Neural cell (in vitro differentiated cells): ENCODE measurements at regions not wholly inside any gene's neighbourhood (a gene's known extent, or its start where the extent isn't known, plus 50 kb on each side); places are given as distances from the start of the nearest gene placed in this dataset.

Experiments used
- H2AFZ ChIP-seq: fragments of 200-600, 300-800 bp; sonication (generic), shearing (Covaris generic); 2 replicates; pipeline ENCODE4 v1.6.0; 2014; ENCODE audit warnings: low read depth, mild to moderate bottlenecking, antibody characterized with exemption, low read length, moderate library complexity
- H3F3A ChIP-seq: fragments of 200-600 bp; shearing (Covaris generic); 2 replicates; pipeline ENCODE4 v1.6.1; 2016; ENCODE audit warnings: mild to moderate bottlenecking, moderate library complexity, mixed read lengths, antibody characterized with exemption, low read length; ENCODE audit not compliant: insufficient read depth, poor library complexity, severe bottlenecking
- H3K27ac ChIP-seq: fragments of 200-600, 300-800 bp; sonication (generic), shearing (Covaris generic); 2 replicates; pipeline ENCODE4 v1.5.1; 2014; ENCODE audit warnings: mild to moderate bottlenecking, low read length, moderate library complexity
- H3K27me3 ChIP-seq: fragments of 300-800, 200-600 bp; sonication (generic), shearing (Covaris generic); 2 replicates; pipeline ENCODE4 v1.6.0; 2014; ENCODE audit warnings: mild to moderate bottlenecking, low read depth, low read length, moderate library complexity; ENCODE audit not compliant: insufficient read depth
- H3K36me3 ChIP-seq: fragments of 300-800, 200-600 bp; sonication (generic), shearing (Covaris generic); 2 replicates; pipeline ENCODE4 v1.5.1; 2014; ENCODE audit warnings: mild to moderate bottlenecking, antibody characterized with exemption, low read length, moderate library complexity; ENCODE audit not compliant: insufficient read depth
- H3K4me2 ChIP-seq: fragments of 300-800, 200-600 bp; sonication (generic), shearing (Covaris generic); 2 replicates; pipeline ENCODE4 v1.6.0; 2014; ENCODE audit warnings: mild to moderate bottlenecking, low read length
- H3K4me3 ChIP-seq: fragments of 300-800, 200-600 bp; sonication (generic), shearing (Covaris generic); 2 replicates; pipeline ENCODE4 v1.5.1; 2014; ENCODE audit warnings: mild to moderate bottlenecking, low read length, moderate library complexity
- H3K79me2 ChIP-seq: fragments of 200-600 bp; shearing (Covaris generic); replicated peaks from 2 replicates; pipeline ENCODE4 v1.6.0; 2014; ENCODE audit warnings: mild to moderate bottlenecking, low read length, moderate library complexity; ENCODE audit not compliant: insufficient read depth
- H3K9ac ChIP-seq: fragments of 300-800, 200-600 bp; sonication (generic), shearing (Covaris generic); 2 replicates; pipeline ENCODE4 v1.6.1; 2016; ENCODE audit warnings: mild to moderate bottlenecking, low read length, mixed read lengths
- H3K9me2 ChIP-seq: fragments of 200-600 bp; shearing (Covaris generic); 2 replicates; pipeline ENCODE4 v1.6.1; 2016; ENCODE audit warnings: mild to moderate bottlenecking, low read length, mixed read lengths; ENCODE audit not compliant: insufficient read depth
- H3K9me3 ChIP-seq: fragments of 200-600, 300-800 bp; sonication (generic), shearing (Covaris generic); 2 replicates; pipeline ENCODE4 v1.6.1; 2016; ENCODE audit warnings: mild to moderate bottlenecking, mixed run types, low read length, moderate library complexity, mixed read lengths
- H4K20me1 ChIP-seq: fragments of 200-600 bp; shearing (Covaris generic); 2 replicates; pipeline ENCODE4 v1.6.1; 2016; ENCODE audit warnings: mild to moderate bottlenecking, mixed run types; ENCODE audit not compliant: insufficient read depth
- EP300 ChIP-seq: fragments of 450-650 bp; conservative IDR thresholded peaks from 2 replicates; pipeline ENCODE4 v1.6.1; 2014; ENCODE audit warnings: antibody characterized with exemption, mild to moderate bottlenecking, moderate library complexity; ENCODE audit not compliant: poor library complexity, severe bottlenecking
- EZH2 ChIP-seq: fragments of 200-600, 300-800 bp; shearing (Covaris generic), sonication (generic); IDR thresholded peaks from 2 replicates; pipeline ENCODE4 v1.6.1; 2014; ENCODE audit warnings: antibody characterized with exemption, low read length, borderline replicate concordance, mild to moderate bottlenecking; ENCODE audit not compliant: insufficient read depth, poor library complexity, severe bottlenecking
- MXI1 ChIP-seq: fragments of 450-650 bp; conservative IDR thresholded peaks from 2 replicates; pipeline ENCODE4 v1.6.1; 2014; ENCODE audit warnings: antibody characterized with exemption, mild to moderate bottlenecking; ENCODE audit not compliant: poor library complexity, severe bottlenecking
- POLR2AphosphoS5 ChIP-seq: IDR thresholded peaks from 2 replicates; pipeline ENCODE4 v1.6.1; 2012
- RAD21 ChIP-seq: fragments of 450-650 bp; conservative IDR thresholded peaks from 2 replicates; pipeline ENCODE4 v1.6.1; 2014; ENCODE audit warnings: antibody characterized with exemption, mild to moderate bottlenecking, moderate library complexity
- SMC3 ChIP-seq: fragments of 450-650 bp; conservative IDR thresholded peaks from 2 replicates; pipeline ENCODE4 v1.6.1; 2014; ENCODE audit warnings: antibody characterized with exemption, mild to moderate bottlenecking, moderate library complexity; ENCODE audit not compliant: poor library complexity
- TAF1 ChIP-seq: IDR thresholded peaks from 2 replicates; pipeline ENCODE4 v1.6.1; 2012; ENCODE audit warnings: low read depth
- TF ChIP-seq, protein P1 (sequence below): IDR thresholded peaks from 2 replicates; pipeline ENCODE4 v1.6.1; 2012; ENCODE audit warnings: borderline replicate concordance
- TF ChIP-seq, protein P2 (sequence below): fragments of 450-650 bp; IDR thresholded peaks from 2 replicates; pipeline ENCODE4 v1.5.1; 2014; ENCODE audit warnings: antibody characterized with exemption, mild to moderate bottlenecking, moderate library complexity; ENCODE audit not compliant: poor library complexity, severe bottlenecking

- H3K9ac ChIP-seq: no peak overlapping the region
- H3K4me2 ChIP-seq: no peak overlapping the region
- no peak overlapping the region for H3K27ac ChIP-seq
- H3K9me2 ChIP-seq: no peaks in the 10 kb centered on the region
- H4K20me1 ChIP-seq: no peaks in the 10 kb centered on the region
- no peak overlapping the region for H3K4me3 ChIP-seq
- H3F3A ChIP-seq: no peaks in the 10 kb centered on the region
- no peaks in the 10 kb centered on the region for H3K9me3 ChIP-seq
- no peak for TF ChIP-seq RAD21
- TF ChIP-seq TAF1: no peak
- no peak for TF ChIP-seq SMC3
- no peak for TF ChIP-seq EP300
- TF ChIP-seq MXI1: no peak
- TF ChIP-seq EZH2: no peak
- TF ChIP-seq, protein P1, sequence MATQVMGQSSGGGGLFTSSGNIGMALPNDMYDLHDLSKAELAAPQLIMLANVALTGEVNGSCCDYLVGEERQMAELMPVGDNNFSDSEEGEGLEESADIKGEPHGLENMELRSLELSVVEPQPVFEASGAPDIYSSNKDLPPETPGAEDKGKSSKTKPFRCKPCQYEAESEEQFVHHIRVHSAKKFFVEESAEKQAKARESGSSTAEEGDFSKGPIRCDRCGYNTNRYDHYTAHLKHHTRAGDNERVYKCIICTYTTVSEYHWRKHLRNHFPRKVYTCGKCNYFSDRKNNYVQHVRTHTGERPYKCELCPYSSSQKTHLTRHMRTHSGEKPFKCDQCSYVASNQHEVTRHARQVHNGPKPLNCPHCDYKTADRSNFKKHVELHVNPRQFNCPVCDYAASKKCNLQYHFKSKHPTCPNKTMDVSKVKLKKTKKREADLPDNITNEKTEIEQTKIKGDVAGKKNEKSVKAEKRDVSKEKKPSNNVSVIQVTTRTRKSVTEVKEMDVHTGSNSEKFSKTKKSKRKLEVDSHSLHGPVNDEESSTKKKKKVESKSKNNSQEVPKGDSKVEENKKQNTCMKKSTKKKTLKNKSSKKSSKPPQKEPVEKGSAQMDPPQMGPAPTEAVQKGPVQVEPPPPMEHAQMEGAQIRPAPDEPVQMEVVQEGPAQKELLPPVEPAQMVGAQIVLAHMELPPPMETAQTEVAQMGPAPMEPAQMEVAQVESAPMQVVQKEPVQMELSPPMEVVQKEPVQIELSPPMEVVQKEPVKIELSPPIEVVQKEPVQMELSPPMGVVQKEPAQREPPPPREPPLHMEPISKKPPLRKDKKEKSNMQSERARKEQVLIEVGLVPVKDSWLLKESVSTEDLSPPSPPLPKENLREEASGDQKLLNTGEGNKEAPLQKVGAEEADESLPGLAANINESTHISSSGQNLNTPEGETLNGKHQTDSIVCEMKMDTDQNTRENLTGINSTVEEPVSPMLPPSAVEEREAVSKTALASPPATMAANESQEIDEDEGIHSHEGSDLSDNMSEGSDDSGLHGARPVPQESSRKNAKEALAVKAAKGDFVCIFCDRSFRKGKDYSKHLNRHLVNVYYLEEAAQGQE: no peak
- no peak for TF ChIP-seq POLR2AphosphoS5
- TF ChIP-seq, protein P2, sequence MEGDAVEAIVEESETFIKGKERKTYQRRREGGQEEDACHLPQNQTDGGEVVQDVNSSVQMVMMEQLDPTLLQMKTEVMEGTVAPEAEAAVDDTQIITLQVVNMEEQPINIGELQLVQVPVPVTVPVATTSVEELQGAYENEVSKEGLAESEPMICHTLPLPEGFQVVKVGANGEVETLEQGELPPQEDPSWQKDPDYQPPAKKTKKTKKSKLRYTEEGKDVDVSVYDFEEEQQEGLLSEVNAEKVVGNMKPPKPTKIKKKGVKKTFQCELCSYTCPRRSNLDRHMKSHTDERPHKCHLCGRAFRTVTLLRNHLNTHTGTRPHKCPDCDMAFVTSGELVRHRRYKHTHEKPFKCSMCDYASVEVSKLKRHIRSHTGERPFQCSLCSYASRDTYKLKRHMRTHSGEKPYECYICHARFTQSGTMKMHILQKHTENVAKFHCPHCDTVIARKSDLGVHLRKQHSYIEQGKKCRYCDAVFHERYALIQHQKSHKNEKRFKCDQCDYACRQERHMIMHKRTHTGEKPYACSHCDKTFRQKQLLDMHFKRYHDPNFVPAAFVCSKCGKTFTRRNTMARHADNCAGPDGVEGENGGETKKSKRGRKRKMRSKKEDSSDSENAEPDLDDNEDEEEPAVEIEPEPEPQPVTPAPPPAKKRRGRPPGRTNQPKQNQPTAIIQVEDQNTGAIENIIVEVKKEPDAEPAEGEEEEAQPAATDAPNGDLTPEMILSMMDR: no peak
- no peaks in the 10 kb centered on the region for H3K79me2 ChIP-seq
- H2AFZ ChIP-seq: no peak overlapping the region
- H3K36me3 ChIP-seq: no peaks in the 10 kb centered on the region
- H3K27me3 ChIP-seq: no peaks in the 10 kb centered on the region
These were observed 425.5 kb downstream of the RFC3 start for GRCh38 chr13:34243403-34243802.

DNA sequence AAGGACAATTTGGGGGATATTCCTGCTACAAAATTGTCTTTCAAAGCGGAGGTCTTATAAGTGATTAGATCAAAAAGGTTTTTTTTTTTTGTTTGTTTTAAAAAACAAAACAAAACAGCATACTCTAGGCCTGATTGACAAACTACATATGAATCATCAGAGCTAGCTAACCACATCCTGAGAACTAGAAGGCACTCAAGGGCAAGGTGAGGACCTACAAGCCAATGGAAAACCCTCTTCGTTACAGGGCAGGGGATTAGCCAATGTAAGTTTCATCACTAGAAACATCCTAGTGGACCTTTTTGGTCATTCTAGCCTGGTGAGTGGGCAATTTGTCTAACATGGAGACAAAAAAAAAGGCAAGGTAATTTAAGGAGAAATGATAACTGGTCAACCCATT lies 428.6 kb downstream of the RFC3 start:
- Histone ChIP-seq H3K9ac (no peak overlapping the region), H3K79me2 (no peaks in the 10 kb centered on the region), H3F3A (no peaks in the 10 kb centered on the region), H2AFZ (no peak overlapping the region), H3K27ac (no peak overlapping the region), H4K20me1 (no peaks in the 10 kb centered on the region), H3K27me3 (no peaks in the 10 kb centered on the region), H3K9me2 (no peaks in the 10 kb centered on the region), H3K36me3 (no peaks in the 10 kb centered on the region), H3K9me3 (no peaks in the 10 kb centered on the region), H3K4me2 (no peak overlapping the region), H3K4me3 (no peak overlapping the region)
- TF ChIP-seq RAD21 (no peak), EZH2 (no peak), EP300 (no peak), POLR2AphosphoS5 (no peak), SMC3 (no peak), MXI1 (no peak), TAF1 (no peak)
- TF ChIP-seq, protein P1: no peak
- TF ChIP-seq, protein P2: no peak
